ENCODE measurements at regions not wholly inside any gene's neighbourhood (a gene's known extent, or its start where the extent isn't known, plus 50 kb on each side); places are given as distances from the start of the nearest gene placed in this dataset.
"Not testable (repeated sequence)": the region's sequence is repeated elsewhere in the genome, so short reads cannot be mapped to it uniquely, and the experiment has no call there.

DNA sequence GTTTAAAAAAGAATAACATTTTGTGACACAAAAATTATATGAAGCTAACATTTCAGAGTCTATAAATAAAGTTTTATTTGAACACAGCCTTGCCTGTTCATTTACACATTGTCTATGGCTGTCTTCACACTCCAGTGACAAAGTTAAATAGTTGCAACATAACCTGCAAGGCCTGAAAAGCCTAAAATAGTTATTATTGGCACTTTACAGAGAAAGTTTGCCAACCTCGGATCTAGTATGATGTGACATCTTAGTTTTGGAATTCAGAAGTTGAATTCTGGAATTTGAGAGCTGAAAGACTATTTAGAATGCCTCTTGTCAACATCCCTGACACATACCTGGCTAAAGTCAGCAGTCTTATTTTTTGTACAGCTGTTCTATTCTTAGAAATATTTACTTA, 68.3 kb downstream of the DYRK2 start:
- intact Hi-C loops (cut with DNase I), result no loop called here
- DNase-seq (ENCODE audit: low spot score), result no peak

DNA sequence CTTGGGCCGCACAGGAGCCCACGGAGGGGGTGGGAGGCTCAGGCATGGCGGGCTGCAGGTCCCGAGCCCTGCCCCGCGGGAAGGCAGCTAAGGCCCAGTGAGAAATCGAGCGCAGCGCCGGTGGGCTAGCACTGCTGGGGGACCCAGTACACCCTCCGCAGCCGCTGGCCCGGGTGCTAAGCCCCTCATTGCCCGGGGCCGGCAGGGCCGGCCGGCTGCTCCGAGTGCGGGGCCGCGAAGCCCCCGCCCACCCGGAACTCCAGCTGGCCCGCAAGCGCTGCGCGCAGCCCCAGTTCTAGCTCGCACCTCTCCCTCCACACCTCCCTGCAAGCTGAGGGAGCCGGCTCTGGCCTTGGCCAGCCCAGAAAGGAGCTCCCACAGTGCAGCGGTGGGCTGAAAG, 70.8 kb downstream of the DYRK2 start:
- intact Hi-C loops (cut with DNase I); DNase-seq (ENCODE audit: low spot score): not testable (repeated sequence)

DNA sequence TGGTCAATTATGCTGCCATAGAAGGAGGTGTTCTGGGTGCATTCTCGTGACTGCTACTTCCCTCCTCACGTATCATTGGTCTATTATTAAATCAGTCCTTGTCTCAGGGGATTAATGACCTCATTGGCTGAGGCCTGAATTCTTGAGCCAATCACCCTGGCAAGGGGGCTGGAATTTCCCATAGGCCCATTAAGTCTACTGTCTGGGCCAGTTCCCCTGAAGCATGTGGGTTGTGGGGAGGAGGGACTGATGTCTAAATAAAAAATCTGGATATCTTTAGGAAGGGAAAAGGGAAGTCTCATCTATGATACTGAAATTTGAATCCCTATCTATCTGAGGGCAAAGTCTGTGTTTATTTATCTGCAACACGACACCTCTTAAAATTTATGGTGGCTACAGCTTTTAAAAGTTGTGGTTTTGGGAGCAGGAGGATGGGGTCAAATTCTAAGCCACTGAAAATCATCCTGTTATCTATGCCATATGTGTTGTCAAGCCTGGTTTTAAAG, 71.9 kb downstream of the DYRK2 start:
- intact Hi-C loops (cut with DNase I), result loop anchor here (5.0 kb wide), 1 partner anchor 37 kb away; no protein-coding TSS in a partner anchor
- no peak for DNase-seq (ENCODE audit: low spot score)

DNA sequence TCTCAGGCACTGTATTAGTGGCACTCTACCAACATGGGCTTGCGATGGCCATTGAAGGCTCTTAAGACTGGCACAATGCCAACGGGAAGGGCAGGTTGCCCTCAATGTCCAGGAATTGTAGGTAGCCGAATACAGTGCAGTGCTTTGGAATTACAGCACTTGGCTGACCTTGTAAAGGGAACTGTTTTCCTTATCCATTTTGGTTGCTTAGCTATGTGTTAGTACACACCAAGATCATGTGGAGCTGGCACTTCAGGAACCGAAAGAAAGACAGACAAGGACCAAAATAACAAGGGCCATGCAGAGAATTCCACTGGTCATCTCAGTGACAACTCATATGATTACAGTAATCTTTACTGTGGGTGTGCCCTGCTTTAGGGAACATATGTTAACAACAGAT, 72.7 kb downstream of the DYRK2 start:
- intact Hi-C loops (cut with DNase I), result loop anchor here (5.0 kb wide), 1 partner anchor 36 kb away; no protein-coding TSS in a partner anchor
- DNase-seq (ENCODE audit: low spot score), result no peak

DNA sequence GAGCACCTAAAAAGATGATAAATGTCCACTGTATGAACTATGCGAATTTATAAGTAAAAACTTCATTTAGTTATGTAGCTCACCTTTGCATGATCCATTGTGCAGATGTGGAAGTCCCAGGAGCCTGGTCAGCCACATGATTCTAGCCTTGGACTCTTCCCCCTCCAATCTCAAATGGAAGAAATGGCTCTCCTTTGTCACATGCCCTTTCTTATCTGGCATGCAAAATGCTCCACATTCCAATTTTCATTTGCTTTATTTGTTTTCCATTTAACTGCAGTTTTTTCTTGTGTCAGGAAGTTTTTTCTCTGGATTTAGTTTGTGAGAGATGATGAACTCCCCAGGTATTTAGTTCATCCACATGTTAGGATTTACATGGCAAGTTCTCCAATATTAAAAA, 73.8 kb downstream of the DYRK2 start:
- no peak for DNase-seq (ENCODE audit: low spot score)
- intact Hi-C loops (cut with DNase I), result loop anchor here (5.0 kb wide), 1 partner anchor 35 kb away; no protein-coding TSS in a partner anchor

DNA sequence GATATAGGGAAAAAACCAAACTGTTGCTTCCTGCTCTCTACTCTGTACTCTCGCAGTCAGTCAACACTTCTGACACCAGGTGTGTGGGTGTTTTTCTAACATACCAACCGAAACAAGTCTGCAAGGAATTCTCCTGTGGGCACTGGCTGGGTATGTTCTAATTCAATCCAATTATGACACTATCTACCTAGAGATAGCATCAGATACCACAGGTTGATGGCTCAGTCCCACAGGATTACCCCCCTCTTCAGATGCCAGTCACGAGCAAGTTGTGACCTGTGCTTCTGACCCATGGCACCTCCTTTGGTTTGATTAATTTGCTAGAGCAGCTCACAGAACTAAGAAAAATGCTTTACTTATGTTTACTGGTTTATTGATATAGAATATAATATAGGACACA, 78.3 kb downstream of the DYRK2 start:
- no peak for DNase-seq (ENCODE audit: low spot score)
- intact Hi-C loops (cut with DNase I), result no loop called here

DNA sequence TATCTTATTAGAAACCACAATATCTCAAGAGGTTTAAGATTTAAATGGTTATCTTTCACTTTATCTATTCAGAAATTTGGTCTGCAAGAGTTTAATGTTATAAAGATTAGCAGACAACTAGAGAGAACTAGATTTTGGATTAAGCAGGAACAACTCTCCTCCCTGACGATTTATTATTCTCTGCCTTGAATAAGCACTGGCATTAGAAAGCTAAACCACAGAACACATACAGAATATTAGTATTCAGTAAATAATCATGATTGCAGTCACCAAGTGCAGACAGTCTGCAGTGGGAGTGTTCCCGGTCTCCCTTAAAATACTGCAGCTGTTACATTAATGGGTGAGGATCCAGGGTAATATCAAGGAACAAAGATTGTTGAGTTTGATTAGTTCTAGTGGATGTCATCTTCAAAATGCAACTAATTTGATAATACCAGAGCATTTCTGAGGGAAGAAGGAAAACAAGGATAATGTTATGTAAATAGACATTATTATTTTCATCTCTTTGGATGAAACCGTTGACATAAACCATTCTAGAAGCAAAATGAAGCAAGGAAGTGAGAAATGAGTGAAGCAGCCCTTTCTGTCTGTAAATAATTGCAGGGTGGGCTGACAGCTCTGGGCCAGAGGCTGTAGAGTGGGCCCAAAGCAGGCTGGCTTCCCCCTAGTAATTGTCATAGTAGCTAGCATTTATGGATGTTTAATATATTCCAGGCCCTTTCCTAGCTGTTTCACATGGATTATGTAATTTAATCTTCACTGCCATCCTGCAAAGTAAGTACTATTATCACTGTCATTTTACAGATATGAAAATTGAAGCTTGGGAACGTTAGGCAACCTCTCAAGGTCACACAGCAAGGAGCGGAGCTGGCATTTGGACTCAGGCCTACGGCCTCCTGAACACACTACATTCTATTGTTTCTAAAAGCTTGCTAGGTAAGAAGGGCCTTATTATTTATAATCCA, 79.4 kb downstream of the DYRK2 start:
- no peak for DNase-seq (ENCODE audit: low spot score)
- intact Hi-C loops (cut with DNase I), result no loop called here

DNA sequence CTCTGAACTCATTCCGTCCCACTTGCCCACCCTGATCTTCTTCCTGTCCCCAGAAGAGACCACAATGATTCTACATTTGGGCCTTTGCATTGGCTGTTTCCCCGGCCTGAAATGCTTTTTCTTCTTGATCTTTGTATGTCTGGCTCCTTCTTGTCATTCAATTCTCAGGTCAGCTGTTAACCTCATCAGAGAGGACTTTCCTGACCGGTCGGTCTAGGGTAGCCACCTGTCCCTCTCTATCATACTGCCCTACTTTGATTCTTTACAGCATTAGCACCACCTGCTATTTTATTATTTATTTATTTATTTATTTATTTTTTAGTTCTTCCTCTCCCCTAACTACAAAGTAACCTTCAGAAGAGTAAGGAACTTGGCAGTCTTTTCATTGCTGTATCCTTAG, 84.3 kb downstream of the DYRK2 start:
- intact Hi-C loops (cut with DNase I), result no loop called here
- DNase-seq (ENCODE audit: low spot score), result no peak

DNA sequence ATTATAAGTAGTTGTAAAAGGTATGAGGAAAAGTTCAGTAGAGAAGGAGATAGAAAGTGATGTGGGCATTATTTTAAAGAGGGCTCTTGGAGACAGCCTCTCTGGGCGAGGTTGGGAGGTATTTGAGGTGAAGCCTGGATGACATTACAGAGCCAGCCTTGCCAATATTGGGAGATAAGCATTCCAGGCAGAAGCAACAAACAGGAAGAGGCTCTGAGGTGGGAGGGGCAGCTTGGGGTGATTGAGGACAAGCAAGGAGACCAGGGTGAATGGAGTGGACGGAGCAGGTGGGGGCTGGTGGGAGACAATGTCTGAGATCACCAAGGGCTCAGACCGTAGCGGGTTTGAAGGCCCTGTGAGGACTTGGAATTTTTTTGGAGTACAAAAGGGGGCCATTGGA, 87.3 kb downstream of the DYRK2 start:
- intact Hi-C loops (cut with DNase I), result no loop called here
- DNase-seq (ENCODE audit: low spot score), result no peak

DNA sequence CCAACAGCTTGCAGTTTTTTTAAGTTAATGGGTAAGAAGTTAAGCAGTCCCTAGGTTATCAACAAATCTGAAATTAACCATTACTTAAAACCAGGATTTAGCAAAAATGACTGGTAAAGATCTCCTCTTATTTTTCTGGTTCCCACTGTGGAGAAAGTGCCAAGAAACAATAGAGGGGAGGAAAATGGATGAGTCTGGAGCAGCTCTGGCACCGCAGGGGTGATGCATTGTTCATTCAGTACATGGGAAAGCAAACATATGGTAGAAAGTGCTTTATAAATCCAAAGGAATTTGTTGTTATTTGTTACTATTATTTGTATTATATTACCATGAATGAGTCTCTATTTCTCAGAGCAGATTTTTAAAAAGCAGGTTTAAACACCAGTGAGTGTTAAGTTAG, 92.2 kb downstream of the DYRK2 start:
- intact Hi-C loops (cut with DNase I), result no loop called here
- DNase-seq (ENCODE audit: low spot score), result no peak

DNA sequence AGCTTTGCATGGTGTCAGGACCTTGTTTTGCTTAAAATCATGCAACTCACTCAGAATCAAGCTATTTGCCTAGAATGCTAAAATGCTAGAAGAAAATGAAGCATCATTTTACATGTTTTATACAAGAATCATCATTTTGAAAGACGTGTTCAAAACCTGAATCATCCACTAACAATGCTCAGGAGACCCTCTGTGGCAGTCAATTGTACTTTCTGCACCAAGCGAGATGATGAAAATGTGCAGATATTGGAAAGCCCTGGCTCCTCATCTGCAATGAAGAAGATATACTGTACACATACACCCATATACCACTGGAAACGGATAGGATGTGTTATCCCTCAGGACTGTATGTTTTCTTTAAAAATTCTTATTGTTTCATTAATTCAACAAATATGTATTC, 92.7 kb downstream of the DYRK2 start:
- DNase-seq (ENCODE audit: low spot score), result no peak
- intact Hi-C loops (cut with DNase I), result no loop called here

DNA sequence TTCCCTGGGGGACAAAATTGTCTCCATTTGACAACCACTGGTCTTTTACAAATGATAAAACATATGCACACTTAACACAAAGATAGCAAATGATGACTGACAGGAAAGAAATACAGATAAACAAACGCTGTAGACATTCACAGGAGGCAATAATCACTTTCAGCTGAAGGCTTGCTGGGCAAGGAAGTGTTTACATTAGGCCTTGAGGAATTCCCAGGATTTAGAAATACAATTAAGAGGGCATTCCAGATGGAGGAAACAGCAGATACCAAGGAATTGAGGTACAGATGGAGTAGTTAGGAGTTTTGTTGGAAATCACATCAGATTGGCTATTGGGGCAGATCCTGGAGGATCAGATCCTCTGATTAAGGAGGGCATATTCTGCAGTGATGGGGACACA, 93.9 kb downstream of the DYRK2 start:
- intact Hi-C loops (cut with DNase I), result no loop called here
- DNase-seq (ENCODE audit: low spot score), result no peak

DNA sequence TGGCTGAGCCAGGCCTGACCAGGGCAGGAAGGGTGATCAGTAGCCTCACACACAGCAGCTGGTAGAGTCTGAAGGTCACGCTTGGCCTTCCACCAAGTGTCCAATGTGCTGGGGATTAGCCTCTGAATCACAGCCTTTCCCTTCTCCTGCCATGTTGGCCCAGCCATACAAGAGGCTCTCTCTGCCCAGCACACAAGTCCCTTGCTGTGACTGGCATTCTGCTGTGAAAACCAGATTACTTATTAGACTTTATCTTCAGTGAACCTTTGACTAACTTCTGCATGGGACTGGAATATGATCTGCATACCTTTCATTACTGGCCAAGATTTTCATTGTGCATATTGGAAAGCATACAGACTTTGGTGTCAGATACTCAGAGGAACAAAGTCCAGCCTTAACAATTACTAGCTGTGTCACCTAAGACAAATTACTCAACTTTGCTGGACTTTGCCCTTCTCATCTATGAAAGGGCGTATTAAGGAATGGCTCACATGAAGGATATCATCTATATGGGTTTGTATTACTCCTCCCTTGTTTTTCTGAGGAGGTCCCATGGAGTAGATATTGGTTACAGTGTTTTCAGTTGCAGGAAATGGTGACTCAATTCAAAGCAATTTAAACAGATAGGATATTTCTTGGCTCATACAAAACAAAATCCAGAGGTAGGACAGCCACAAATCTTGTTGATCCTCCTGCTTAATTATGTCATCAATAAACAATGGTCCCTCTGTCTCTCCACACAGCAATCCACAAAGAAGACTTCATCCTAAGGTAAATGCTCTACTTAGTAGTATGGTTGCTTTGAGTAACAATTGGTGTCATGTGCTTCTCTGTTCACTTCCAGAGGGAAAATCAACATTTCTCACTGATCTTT, 99.6 kb downstream of the DYRK2 start:
- intact Hi-C loops (cut with DNase I), result no loop called here
- no peak for DNase-seq (ENCODE audit: low spot score)

DNA sequence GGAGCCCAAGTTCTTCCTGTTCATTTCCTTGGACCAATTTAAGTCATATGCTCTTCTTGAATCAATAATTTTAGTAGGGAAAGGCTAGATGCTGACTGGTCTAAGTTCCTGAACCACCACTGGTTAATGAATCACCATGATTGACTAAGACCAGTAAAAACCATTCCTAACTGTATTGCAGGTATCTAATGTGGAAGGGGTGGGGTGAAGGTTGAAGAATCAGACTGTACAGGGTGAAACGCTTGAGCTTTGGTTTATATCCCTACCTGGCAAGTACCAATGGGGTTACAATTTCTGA, 100.1 kb downstream of the DYRK2 start:
- DNase-seq (ENCODE audit: low spot score), result no peak
- intact Hi-C loops (cut with DNase I), result no loop called here

DNA sequence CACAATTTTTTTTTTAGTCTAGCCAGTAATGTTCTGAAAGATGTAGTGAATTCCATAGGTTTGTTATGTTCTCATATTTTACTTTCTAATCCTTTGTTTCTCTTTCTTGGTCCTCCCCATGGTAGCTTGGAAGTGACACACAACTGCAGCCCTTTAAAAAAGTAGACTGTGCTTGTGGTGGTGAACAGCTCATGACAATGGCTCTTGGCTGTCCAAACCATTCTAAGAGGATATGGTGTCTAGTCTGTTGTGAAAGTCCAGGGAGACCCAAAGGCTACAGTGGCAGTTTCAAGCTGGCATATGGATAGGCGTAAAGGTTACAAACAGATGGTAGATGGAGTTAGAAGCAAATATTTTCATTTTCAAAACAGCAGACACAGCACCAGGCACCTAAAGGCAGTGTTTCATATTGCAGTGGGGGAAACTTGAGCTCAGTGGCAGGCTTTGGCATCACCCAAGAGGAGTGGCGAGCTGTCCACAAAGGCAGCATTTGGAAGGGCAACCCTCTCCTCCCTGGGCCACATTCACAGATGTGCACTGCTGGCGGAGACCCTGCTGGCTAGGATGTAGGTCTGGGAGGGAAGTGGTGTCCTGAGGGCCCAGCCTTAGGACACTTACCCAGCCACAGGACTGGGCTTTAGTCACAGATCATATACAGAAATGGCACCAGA, 102.1 kb downstream of the DYRK2 start:
- no peak for DNase-seq (ENCODE audit: low spot score)
- intact Hi-C loops (cut with DNase I), result no loop called here

DNA sequence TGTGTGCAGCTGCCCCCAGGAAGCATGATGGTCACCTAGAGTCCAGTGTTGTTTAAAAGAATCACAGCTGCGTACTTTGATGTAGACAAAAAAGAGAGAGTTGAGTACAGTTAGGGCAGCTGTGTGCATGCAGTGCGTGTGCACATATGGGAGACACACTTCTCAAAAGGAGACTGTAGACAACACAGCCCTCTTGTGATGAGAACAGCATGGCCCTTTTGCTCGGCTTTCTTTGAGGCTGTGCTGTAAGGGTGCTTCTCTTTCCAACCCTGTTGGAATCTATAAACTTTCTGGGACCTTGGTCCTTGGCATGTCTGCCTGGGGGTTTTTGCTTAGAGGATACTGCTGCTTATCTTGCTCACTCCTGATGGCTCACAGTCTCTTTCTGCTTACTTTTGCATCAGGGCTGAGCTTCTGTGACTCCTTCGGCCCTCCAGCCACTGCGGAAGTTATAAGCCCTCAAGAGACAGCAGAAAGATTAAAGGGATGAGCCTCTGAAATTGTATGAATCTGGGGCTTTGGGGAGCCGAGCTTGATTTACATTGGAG, 102.9 kb downstream of the DYRK2 start:
- intact Hi-C loops (cut with DNase I), result no loop called here
- DNase-seq (ENCODE audit: low spot score), result no peak

DNA sequence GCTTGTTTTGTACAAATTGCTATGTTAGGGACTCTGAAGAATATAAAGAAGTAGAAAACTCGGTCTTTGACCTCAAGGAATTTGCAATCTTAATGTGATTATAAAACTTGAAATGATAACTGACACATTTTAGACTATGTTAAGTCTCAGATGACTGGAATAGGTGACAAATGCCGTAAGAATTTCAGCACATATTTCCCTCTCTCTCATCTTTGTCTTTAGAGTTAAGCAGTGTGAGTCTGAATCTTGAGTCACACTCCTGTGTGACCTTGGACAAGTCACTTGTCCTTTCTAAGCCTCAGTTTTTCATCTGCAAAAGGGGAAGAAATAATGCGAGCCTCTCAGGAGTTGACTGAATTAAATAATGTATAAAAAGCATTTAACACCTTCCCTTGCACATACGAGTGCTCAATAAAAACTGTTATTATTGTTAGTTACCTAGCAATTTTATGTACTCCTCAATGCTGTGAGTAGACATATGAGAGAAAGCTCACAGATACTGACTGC, 103.7 kb downstream of the DYRK2 start:
- no peak for DNase-seq (ENCODE audit: low spot score)
- intact Hi-C loops (cut with DNase I), result no loop called here

DNA sequence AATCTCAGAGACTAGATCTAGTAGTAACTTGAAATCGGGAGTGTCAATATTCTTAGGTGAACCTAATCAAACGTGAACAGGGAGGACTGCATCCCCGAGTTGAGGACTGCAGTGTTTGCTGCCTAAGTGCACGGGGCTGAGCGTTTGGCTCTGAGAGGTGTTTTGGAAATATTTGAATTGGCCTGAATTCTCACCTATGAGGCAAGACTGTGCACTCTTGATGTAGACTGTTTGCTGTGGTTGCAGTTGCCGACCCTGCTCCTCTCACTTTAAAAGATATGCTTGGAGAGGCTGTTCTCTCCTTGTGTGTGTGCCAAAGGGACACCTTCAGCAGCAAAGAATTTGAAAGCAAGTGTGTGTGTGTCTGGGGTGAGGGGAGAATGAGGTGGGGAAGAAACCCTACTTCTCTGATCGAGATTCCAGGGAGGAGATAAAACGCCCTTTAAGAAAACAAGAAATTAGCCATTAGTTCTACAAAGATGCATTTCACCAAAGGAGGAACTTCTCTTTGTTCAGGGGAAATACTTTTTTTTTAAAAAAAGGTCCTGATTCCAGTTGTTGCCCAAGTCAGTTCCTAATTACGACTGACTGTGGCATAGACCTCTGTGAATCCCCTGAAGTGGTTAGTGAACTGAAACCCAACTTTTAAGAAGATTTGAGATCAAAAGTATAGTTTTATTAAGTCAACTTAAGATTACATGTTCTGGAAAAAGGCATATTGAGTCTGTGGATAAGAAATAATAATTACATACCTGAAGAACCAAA, 106.6 kb downstream of the DYRK2 start:
- intact Hi-C loops (cut with DNase I), result loop anchor here (5.0 kb wide), 1 partner anchor 33 kb away; no protein-coding TSS in a partner anchor
- no peak for DNase-seq (ENCODE audit: low spot score)

DNA sequence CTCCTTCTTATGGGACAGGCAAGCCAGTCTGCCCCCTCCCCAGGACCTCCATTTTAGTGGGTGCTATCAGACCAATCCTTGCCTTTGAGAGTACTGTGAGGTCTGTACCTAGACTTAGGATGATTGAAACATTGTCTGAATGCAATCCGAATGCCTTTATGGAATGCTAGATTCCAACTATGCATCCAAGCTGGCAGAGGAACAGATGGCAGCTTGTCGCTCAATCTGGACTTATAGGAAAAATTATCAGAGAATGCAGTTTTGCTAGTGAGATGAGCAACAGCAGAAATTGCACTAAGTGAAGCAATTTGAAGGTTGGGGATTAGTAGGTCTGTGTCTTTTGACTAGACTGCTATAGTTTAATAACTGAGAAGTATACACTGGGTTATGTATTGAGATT, 109.1 kb downstream of the DYRK2 start:
- no peak for DNase-seq (ENCODE audit: low spot score)
- intact Hi-C loops (cut with DNase I), result loop anchor here (5.0 kb wide), 1 partner anchor 35 kb away; no protein-coding TSS in a partner anchor

Data from cardiac septum (tissue), 1 donor.